Gastroesophageal sphincter (tissue), 4 donors: ENCODE measurements at regions not wholly inside any gene's neighbourhood (a gene's known extent, or its start where the extent isn't known, plus 50 kb on each side); places are given as distances from the start of the nearest gene placed in this dataset.

ENCODE experiments used
- ATAC-seq: fragments of 150-250 bp; one replicate; pipeline ENCODE4 v1.9.1; 2016; ENCODE audit warnings: mild to moderate bottlenecking, moderate library complexity
- H3K27ac ChIP-seq, 4 donors: fragments of 200-600 bp; sonication (generic) in 3 of 4; 1 replicate in 3 of 4; 2 replicates in 1 of 4; pipeline ENCODE4 v1.5.1; 2016 to 2019
- H3K27me3 ChIP-seq: fragments of 200-600 bp; sonication (generic); one replicate; pipeline ENCODE4 v1.5.1; 2019
- H3K36me3 ChIP-seq, 2 donors: fragments of 200-600 bp; sonication (generic); one replicate each; pipeline ENCODE4 v1.5.1; 2019; ENCODE audit warnings: control low read depth in 1 of 2
- H3K4me1 ChIP-seq, 3 donors: fragments of 200-600 bp; sonication (generic); 1 replicate in 2 of 3; 2 replicates in 1 of 3; pipeline ENCODE4 v1.5.1; 2016 to 2019; ENCODE audit warnings: control low read depth in 2 of 3
- H3K4me3 ChIP-seq, 2 donors: fragments of 200-600 bp; sonication (generic); one replicate each; pipeline ENCODE4 v1.5.1; 2019; ENCODE audit warnings: mild to moderate bottlenecking in 1 of 2, moderate library complexity in 1 of 2
- H3K9me3 ChIP-seq, 3 donors: fragments of 200-600 bp; sonication (generic); one replicate each; pipeline ENCODE4 v1.5.1; 2017 to 2019; ENCODE audit warnings: control low read depth in 2 of 3
- EP300 ChIP-seq: sonication (generic); formaldehyde crosslinking; IDR thresholded peaks from one replicate; pipeline ENCODE4 v1.6.1; 2017; ENCODE audit warnings: antibody characterized with exemption, mild to moderate bottlenecking
- POLR2A ChIP-seq, 2 donors: fragments of 450-650 bp; IDR thresholded peaks; one replicate each; pipeline ENCODE4 v1.6.1; 2017; ENCODE audit warnings: antibody characterized with exemption in 2 of 2, mild to moderate bottlenecking in 2 of 2, moderate library complexity in 1 of 2
- POLR2AphosphoS5 ChIP-seq: sonication (generic); formaldehyde crosslinking; IDR thresholded peaks from one replicate; pipeline ENCODE4 v1.6.1; 2017; ENCODE audit warnings: antibody characterized with exemption
- WGBS, 2 donors: methylation state at CpG; one replicate each; pipeline ENCODE4 v1.1.5; 2018; ENCODE audit warnings: low coverage in 1 of 2; 5-methylcytosine and 5-hydroxymethylcytosine counted together
- TF ChIP-seq, protein P1 (sequence below), 4 experiments: fragments of 200-600 bp in 2 of 4; fragments of 450-650 bp in 2 of 4; sonication (generic) in 1 of 4; IDR thresholded peaks; one replicate each; pipeline ENCODE4 v1.5.1; 2017 to 2019; ENCODE audit warnings: antibody characterized with exemption in 4 of 4, mild to moderate bottlenecking in 2 of 4, moderate library complexity in 2 of 4

DNA sequence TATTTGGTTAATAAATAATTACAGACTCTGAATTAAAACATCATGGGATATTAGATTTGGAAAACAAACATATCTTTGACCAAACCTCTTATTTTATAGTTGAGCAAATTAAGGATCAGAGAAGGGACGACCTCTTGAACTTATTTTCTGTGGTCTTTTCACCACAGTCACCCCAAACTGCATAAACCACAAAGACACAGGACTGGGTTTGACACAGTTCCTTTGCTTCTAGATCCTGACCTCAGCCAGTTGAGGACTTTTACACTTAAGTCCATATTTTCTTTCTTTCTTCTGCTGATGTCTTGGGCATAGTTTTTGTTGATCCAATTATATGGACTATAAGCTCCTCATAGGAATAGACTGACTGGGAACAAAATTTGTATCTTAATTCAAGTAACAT lies 234.0 kb upstream of the SLC14A2 start:
- Histone ChIP-seq H3K27ac (no peak overlapping the region), H3K36me3 (no peaks in the 10 kb centered on the region), H3K4me3 (no peak overlapping the region), H3K9me3 (no peaks in the 10 kb centered on the region), H3K27me3 (no peaks in the 10 kb centered on the region), H3K4me1 (peaks cover 0 to 4% (median 0%) of the 10 kb centered on the region in 3 donors)
- 78 to 82% methylated on average over 1 of the region's 1 CpG for WGBS, 2 donors
- ATAC-seq, result no peak
- TF ChIP-seq, protein P1, sequence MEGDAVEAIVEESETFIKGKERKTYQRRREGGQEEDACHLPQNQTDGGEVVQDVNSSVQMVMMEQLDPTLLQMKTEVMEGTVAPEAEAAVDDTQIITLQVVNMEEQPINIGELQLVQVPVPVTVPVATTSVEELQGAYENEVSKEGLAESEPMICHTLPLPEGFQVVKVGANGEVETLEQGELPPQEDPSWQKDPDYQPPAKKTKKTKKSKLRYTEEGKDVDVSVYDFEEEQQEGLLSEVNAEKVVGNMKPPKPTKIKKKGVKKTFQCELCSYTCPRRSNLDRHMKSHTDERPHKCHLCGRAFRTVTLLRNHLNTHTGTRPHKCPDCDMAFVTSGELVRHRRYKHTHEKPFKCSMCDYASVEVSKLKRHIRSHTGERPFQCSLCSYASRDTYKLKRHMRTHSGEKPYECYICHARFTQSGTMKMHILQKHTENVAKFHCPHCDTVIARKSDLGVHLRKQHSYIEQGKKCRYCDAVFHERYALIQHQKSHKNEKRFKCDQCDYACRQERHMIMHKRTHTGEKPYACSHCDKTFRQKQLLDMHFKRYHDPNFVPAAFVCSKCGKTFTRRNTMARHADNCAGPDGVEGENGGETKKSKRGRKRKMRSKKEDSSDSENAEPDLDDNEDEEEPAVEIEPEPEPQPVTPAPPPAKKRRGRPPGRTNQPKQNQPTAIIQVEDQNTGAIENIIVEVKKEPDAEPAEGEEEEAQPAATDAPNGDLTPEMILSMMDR (IDR thresholded peaks at IDR 0.05), result no peak
- TF ChIP-seq POLR2AphosphoS5, result no peak
- TF ChIP-seq POLR2A (IDR thresholded peaks at IDR 0.05), result no peak
- no peak for TF ChIP-seq EP300

DNA sequence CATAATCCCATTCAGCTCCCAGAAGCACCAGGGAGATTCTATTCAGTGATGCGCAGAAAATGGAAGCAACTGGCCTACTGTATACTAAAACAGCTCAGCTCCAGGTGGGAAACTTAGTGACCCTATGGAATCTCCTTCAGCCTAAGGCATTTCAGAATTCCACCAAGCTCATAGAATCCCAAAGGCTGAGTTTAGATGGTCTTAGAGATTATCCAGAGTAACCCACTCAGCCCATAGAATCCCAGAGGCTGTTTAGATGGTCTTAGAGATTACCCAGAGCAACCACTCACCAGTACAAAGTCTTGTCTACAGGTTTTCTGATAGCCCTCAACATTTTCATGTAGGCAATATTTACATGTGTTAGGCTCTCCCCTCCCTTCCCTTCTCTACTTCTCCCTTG lies 232.0 kb upstream of the SLC14A2 start:
- TF ChIP-seq, protein P1 (IDR thresholded peaks at IDR 0.05), result no peak
- TF ChIP-seq EP300 (no peak), POLR2AphosphoS5 (no peak), POLR2A (IDR thresholded peaks at IDR 0.05) (no peak)
- ATAC-seq, result no peak
- Histone ChIP-seq H3K4me3 (no peak overlapping the region), H3K27ac (no peak overlapping the region), H3K36me3 (no peaks in the 10 kb centered on the region), H3K4me1 (peaks cover 0 to 4% (median 0%) of the 10 kb centered on the region in 3 donors), H3K27me3 (no peaks in the 10 kb centered on the region), H3K9me3 (no peaks in the 10 kb centered on the region)
- WGBS, 2 donors, result 100% methylated on average over 1 of the region's 1 CpG

DNA sequence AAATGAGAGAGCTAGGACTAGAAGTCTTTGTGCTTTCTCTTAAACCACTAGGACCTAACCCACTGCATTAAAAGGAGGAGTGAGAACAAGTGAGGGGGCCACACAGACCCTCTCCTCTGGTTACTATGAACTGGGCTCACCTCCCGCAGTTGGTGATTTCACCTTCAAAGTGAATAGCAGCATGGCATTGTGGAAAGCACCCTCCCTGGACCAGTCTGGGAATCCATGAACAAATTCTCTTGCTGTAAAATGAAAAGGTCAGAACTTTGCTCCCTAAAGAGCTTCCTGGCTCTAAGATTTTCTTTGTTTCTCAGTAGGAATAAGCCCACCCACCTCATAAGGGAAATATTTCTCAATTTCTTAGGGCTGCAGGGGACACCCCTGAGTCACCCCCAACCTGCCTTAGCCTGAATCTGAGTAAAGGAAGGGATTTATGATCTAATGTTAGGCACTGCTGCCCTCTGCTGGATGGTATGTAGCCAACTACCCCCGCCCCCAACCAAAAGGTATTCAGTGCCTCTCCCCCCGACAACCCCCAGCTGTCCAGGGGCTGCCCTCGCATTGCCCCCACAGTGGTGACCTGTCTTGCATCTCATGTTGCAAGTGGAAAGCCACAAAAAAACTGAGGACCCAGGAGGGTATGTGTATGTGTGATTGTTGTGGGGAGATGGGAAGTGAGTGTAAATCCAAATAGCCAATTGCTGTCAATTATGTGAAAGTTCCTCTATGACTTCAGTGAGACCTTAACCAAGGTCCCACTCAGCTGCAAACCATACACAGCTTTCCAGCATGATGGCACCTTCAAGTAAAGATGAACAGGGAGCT lies 230.9 kb upstream of the SLC14A2 start:
- ATAC-seq, result peak; percentile 61
- WGBS, 2 donors, result 75% methylated on average over 1 of the region's 4 CpGs; no CpG with 5 or more reads in 1 of the 2 donors
- no peak for TF ChIP-seq EP300
- TF ChIP-seq, protein P1 (IDR thresholded peaks at IDR 0.05), result peak; percentile 28 to 67 (median 48)
- no peak for TF ChIP-seq POLR2A (IDR thresholded peaks at IDR 0.05)
- no peaks in the 10 kb centered on the region for H3K27me3 ChIP-seq
- H3K36me3 ChIP-seq, result no peaks in the 10 kb centered on the region
- H3K9me3 ChIP-seq, result no peaks in the 10 kb centered on the region
- H3K27ac ChIP-seq, result no peak overlapping the region
- H3K4me1 ChIP-seq, result peaks cover 0 to 4% (median 0%) of the 10 kb centered on the region in 3 donors
- no peak overlapping the region for H3K4me3 ChIP-seq

DNA sequence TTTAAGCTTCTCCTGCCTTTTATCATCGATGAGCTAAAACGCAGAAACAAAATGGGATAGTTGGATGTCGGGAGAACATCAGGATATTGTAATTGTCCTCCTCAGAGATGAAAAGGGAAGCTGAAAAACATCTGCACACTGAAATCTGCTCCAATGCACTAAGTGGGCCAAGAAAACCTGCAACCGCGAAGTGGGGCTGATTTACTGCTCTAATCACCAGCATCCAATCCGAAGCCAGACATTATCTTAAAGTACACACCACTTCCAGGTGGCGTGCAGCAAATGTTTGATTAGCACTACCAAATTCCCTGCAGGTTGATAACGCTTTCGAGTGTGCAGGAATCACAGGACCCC lies 230.3 kb upstream of the SLC14A2 start:
- Histone ChIP-seq H3K27me3 (no peaks in the 10 kb centered on the region), H3K4me3 (no peak overlapping the region), H3K9me3 (no peaks in the 10 kb centered on the region), H3K4me1 (peaks cover 0 to 4% (median 0%) of the 10 kb centered on the region in 3 donors), H3K27ac (no peak overlapping the region), H3K36me3 (no peaks in the 10 kb centered on the region)
- 58% methylated on average over 8 of the region's 9 CpGs; no CpG with 5 or more reads in 1 of the 2 donors for WGBS, 2 donors
- TF ChIP-seq POLR2AphosphoS5 (no peak), POLR2A (IDR thresholded peaks at IDR 0.05) (no peak), EP300 (no peak)
- TF ChIP-seq, protein P1 (IDR thresholded peaks at IDR 0.05), result no peak
- no peak for ATAC-seq

DNA sequence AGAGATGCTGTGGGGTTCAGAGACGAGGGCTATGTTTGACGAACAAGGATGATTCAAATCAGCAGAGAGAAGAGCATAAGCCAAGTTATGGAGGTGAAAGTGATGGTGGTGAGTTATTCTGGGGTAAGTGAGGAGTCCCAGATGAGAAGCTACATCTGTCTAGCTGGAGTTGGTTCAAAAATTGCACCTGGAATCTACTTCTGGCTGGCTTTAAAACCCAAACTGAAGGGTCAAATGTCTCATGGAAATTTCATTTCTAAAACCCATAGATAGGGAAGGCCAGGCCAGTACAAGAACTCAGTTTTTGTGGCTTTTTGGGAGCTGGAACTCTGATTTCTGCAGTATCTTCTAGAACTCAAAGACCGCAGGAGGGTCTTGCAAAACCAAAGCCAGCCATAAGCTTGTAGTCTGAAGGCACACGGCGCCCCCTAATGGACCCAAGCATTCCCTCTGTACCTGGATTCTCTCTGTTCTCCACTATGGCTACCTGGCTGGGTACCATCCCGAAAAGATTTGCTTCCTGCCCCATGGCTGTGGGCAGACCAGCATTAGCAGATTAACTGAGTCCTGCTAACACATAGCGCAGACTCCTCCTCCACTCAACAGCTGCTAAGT lies 229.1 kb upstream of the SLC14A2 start:
- 70 to 87% methylated on average over 2 to 3 of the region's 7 CpGs for WGBS, 2 donors
- Histone ChIP-seq H3K4me1 (peaks cover 0 to 4% (median 0%) of the 10 kb centered on the region in 3 donors), H3K27ac (peak overlapping the region in 1 of 4 donors; percentile 16), H3K9me3 (no peaks in the 10 kb centered on the region), H3K27me3 (no peaks in the 10 kb centered on the region), H3K4me3 (no peak overlapping the region), H3K36me3 (no peaks in the 10 kb centered on the region)
- ATAC-seq, result no peak
- TF ChIP-seq, protein P1 (IDR thresholded peaks at IDR 0.05), result peak in 1 of 4 experiments; percentile 45
- TF ChIP-seq EP300, result no peak
